Chondrocyte (in vitro differentiated cells): ENCODE measurements at regions not wholly inside any gene's neighbourhood (a gene's known extent, or its start where the extent isn't known, plus 50 kb on each side); places are given as distances from the start of the nearest gene placed in this dataset.

Experiments used
- DNase-seq: peaks from one replicate; pipeline ENCODE4 v3.0.0; 2021; ENCODE audit warnings: mixed read lengths, low spot score
- H3K27ac Mint-ChIP-seq: one replicate; pipeline ENCODE4 v1.8.0; 2021; ENCODE audit warnings: mild to moderate bottlenecking, moderate library complexity, mixed read lengths; ENCODE audit not compliant: unreplicated experiment
- H3K27me3 Mint-ChIP-seq: 2 replicates; pipeline ENCODE4 v1.8.0; 2021; ENCODE audit warnings: low read depth, mixed read lengths
- H3K36me3 Mint-ChIP-seq: 2 replicates; pipeline ENCODE4 v1.8.0; 2021; ENCODE audit warnings: low read depth, mixed read lengths
- H3K4me1 Mint-ChIP-seq: 2 replicates; pipeline ENCODE4 v1.8.0; 2021; ENCODE audit warnings: low read depth, mild to moderate bottlenecking, mixed read lengths
- H3K4me3 Mint-ChIP-seq: one replicate; pipeline ENCODE4 v1.8.0; 2021; ENCODE audit warnings: mild to moderate bottlenecking, moderate library complexity, mixed read lengths; ENCODE audit not compliant: unreplicated experiment
- H3K9me3 Mint-ChIP-seq: 2 replicates; pipeline ENCODE4 v1.8.0; 2021; ENCODE audit warnings: low read depth, mixed read lengths
- CTCF ChIP-seq: fragments of 200-600 bp; sonication (generic); IDR thresholded peaks from 2 replicates; pipeline ENCODE4 v1.5.0; 2021; ENCODE audit warnings: antibody characterized with exemption, mild to moderate bottlenecking, moderate library complexity

- DNase-seq, result no peak
- H3K9me3 Mint-ChIP-seq, result peaks cover 2% of the 10 kb centered on the region
These were observed 587.5 kb downstream of the MID1IP1 start for GRCh38 chrX:39388730-39389129.

GRCh38 chrX:39396358-39396995 is 595.2 kb downstream of the MID1IP1 start:
- no peak overlapping the region for H3K4me3 Mint-ChIP-seq
- H3K4me1 Mint-ChIP-seq, result no peaks in the 10 kb centered on the region
- H3K36me3 Mint-ChIP-seq, result no peaks in the 10 kb centered on the region
- H3K27me3 Mint-ChIP-seq, result peaks cover 8% of the 10 kb centered on the region
- peaks cover 8% of the 10 kb centered on the region for H3K9me3 Mint-ChIP-seq
- no peak for TF ChIP-seq CTCF
- H3K27ac Mint-ChIP-seq, result no peak overlapping the region
- no peak for DNase-seq

More at GRCh38 chrX:39388730-39389129, 587.5 kb downstream of the MID1IP1 start:
- Mint-ChIP-seq H3K4me3 (no peak overlapping the region), H3K27ac (no peak overlapping the region), H3K36me3 (no peaks in the 10 kb centered on the region), H3K4me1 (no peaks in the 10 kb centered on the region), H3K27me3 (peaks cover 23% of the 10 kb centered on the region)
- TF ChIP-seq CTCF, result no peak

GRCh38 chrX:39397561-39398199 is 596.4 kb downstream of the MID1IP1 start:
- no peak for TF ChIP-seq CTCF
- H3K4me1 Mint-ChIP-seq, result no peaks in the 10 kb centered on the region
- no peak overlapping the region for H3K4me3 Mint-ChIP-seq
- no peak for DNase-seq
- H3K27me3 Mint-ChIP-seq, result peaks cover 8% of the 10 kb centered on the region
- H3K36me3 Mint-ChIP-seq, result no peaks in the 10 kb centered on the region
- no peak overlapping the region for H3K27ac Mint-ChIP-seq
- peaks cover 5% of the 10 kb centered on the region for H3K9me3 Mint-ChIP-seq

- H3K27me3 Mint-ChIP-seq, result peaks cover 5% of the 10 kb centered on the region
- H3K27ac Mint-ChIP-seq, result no peak overlapping the region
- no peaks in the 10 kb centered on the region for H3K4me1 Mint-ChIP-seq
- no peaks in the 10 kb centered on the region for H3K36me3 Mint-ChIP-seq
- TF ChIP-seq CTCF, result no peak
- DNase-seq, result no peak
- peaks cover 7% of the 10 kb centered on the region for H3K9me3 Mint-ChIP-seq
- no peak overlapping the region for H3K4me3 Mint-ChIP-seq
These were observed 597.1 kb downstream of the MID1IP1 start for GRCh38 chrX:39398215-39398962.

GRCh38 chrX:39398963-39399261 is 597.7 kb downstream of the MID1IP1 start:
- H3K4me3 Mint-ChIP-seq, result no peak overlapping the region
- H3K27ac Mint-ChIP-seq, result no peak overlapping the region
- H3K9me3 Mint-ChIP-seq, result peaks cover 7% of the 10 kb centered on the region
- peaks cover 5% of the 10 kb centered on the region for H3K27me3 Mint-ChIP-seq
- TF ChIP-seq CTCF, result no peak
- H3K36me3 Mint-ChIP-seq, result no peaks in the 10 kb centered on the region
- DNase-seq, result no peak
- H3K4me1 Mint-ChIP-seq, result no peaks in the 10 kb centered on the region
